ENCODE measurements at regions not wholly inside any gene's neighbourhood (a gene's known extent, or its start where the extent isn't known, plus 50 kb on each side); places are given as distances from the start of the nearest gene placed in this dataset.
"Not testable (repeated sequence)": the region's sequence is repeated elsewhere in the genome, so short reads cannot be mapped to it uniquely, and the experiment has no call there.

GRCh38 chr11:44388828-44389657 lies 79.1 kb upstream of the ALX4 start:
- no peak for DNase-seq

GRCh38 chr11:44389963-44390605 lies 80.1 kb upstream of the ALX4 start:
- DNase-seq, result no peak

GRCh38 chr11:44391004-44391403 lies 81.1 kb upstream of the ALX4 start:
- not testable (repeated sequence) for DNase-seq

- DNase-seq, result not testable (repeated sequence)
These were observed 86.8 kb upstream of the ALX4 start for GRCh38 chr11:44396746-44397145.

- DNase-seq, result no peak
These were observed 87.7 kb upstream of the ALX4 start for GRCh38 chr11:44397586-44398178.

- DNase-seq, result no peak
These were observed 88.5 kb upstream of the ALX4 start for GRCh38 chr11:44398266-44399030.

GRCh38 chr11:44399968-44400367 lies 90.0 kb upstream of the ALX4 start:
- no peak for DNase-seq

- no peak for DNase-seq
These were observed 90.5 kb upstream of the ALX4 start for GRCh38 chr11:44400431-44400830.

GRCh38 chr11:44402466-44403075 lies 92.6 kb upstream of the ALX4 start:
- DNase-seq, result no peak

GRCh38 chr11:44403176-44403575 lies 93.2 kb upstream of the ALX4 start:
- DNase-seq, result no peak

GRCh38 chr11:44403587-44404273 lies 93.8 kb upstream of the ALX4 start:
- no peak for DNase-seq

GRCh38 chr11:44404301-44404700 lies 94.4 kb upstream of the ALX4 start:
- DNase-seq, result no peak

- DNase-seq, result no peak
These were observed 94.9 kb upstream of the ALX4 start for GRCh38 chr11:44404736-44405395.

- no peak for DNase-seq
These were observed 97.5 kb upstream of the ALX4 start for GRCh38 chr11:44407211-44407996.

GRCh38 chr11:44408141-44408540 lies 98.2 kb upstream of the ALX4 start:
- no peak for DNase-seq

GRCh38 chr11:44408711-44409470 lies 99.0 kb upstream of the ALX4 start:
- DNase-seq, result no peak

GRCh38 chr11:44409558-44410236 lies 99.8 kb upstream of the ALX4 start:
- no peak for DNase-seq

GRCh38 chr11:44416776-44417175 lies 106.8 kb upstream of the ALX4 start:
- no peak for DNase-seq
